Right renal cortex interstitium (tissue), 3 donors: ENCODE measurements at regions not wholly inside any gene's neighbourhood (a gene's known extent, or its start where the extent isn't known, plus 50 kb on each side); places are given as distances from the start of the nearest gene placed in this dataset.
"Not testable (repeated sequence)": the region's sequence is repeated elsewhere in the genome, so short reads cannot be mapped to it uniquely, and the experiment has no call there.

Source experiments
- DNase-seq, 3 donors: peaks; one replicate each; pipeline ENCODE4 v3.0.0-alpha.2; 2013; ENCODE audit warnings: low read depth in 3 of 3, low spot score in 2 of 3

DNA sequence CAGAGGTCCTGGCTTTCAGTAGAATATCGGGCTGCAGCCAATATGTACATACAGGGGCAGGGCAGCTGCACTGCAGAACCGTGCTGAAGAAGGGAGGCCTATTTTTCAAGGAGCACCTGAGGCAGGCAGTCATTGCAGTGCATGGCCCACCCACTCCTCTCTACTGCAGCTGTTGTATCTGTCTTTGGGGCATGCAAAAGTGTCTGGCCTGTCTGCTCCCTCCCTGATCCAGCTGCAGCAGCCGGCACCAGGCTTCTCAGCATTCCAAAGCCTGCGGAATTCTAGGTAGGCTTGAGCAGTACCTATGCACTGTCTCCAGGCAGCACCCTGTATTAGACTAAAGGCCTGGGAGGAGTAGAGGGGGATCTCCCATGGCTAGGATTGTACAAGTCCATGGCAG, 415.2 kb upstream of the MAGEB16 start:
- no peak for DNase-seq

DNA sequence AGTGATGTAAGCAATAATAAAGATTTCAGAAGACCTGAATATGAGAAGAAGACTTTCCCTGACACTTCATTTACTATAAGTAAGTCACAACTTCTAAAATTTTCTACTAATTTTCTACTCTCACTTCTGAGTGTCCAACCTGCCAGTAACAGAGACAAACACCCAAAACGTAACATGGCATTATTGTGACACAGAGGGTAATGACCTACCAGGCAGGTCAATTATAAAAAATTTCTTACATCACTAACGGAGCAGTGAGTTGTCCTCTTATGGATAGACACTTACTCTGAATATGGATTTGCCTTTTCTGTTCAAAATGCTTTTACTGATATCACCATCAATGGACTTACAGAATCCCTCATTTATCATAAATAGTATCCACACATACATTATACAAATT, 405.9 kb upstream of the MAGEB16 start:
- no peak for DNase-seq

DNA sequence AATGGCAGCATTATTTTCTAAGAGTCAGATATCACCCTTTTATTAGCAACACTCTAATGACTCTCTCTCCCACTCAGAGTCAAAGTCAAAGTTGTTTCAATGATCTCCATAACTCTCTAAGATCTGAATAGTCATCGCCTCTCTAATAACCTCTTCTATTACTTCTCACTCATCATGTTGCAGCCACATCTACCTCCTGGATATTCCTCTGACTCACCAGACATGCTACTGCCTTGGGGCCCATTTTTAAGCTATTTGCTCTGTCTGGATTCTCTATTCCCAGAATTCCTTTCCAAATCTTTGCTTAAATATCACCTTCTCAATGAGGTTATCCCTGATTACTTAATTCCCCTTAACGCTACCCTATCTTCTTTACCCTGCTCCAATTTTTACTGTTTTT, 391.8 kb upstream of the MAGEB16 start:
- DNase-seq = no peak

DNA sequence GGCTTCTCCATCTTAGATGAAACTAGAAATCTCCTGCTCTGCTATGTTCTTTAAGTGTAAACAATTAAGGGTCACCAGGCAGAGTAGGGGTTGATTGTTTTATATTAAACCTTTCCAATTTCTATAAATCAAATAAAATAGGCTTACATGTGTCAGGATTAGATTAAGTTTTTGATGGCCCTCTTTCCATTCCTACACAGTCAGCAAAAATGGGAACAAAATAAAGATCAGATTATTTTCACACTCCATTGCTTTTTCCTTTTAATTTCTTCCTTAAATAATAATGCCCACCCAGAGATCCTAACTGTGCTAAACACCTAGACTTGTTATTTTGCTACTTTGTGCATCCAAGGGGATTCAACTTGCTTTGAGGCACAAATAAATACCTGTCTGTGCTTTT, 381.4 kb upstream of the MAGEB16 start:
- DNase-seq = no peak

DNA sequence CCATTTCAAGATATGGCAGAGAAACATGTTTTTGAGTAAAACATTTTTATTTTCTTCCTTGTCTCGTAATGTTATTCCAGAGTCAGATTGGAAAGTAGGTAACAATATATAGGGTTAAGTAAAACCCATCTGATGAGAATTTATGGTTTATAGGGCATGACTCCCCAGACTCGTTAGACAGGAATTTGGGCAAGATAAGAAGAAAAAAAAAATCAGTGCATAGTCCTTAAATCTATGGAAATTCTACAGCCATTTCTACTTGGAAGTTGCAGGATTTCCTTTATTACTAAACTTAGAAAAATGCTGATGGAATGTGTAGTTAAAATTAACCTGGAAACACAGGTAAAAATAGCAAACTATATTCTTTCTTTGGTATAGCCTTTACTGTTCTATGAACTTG, 366.1 kb upstream of the MAGEB16 start:
- no peak for DNase-seq

DNA sequence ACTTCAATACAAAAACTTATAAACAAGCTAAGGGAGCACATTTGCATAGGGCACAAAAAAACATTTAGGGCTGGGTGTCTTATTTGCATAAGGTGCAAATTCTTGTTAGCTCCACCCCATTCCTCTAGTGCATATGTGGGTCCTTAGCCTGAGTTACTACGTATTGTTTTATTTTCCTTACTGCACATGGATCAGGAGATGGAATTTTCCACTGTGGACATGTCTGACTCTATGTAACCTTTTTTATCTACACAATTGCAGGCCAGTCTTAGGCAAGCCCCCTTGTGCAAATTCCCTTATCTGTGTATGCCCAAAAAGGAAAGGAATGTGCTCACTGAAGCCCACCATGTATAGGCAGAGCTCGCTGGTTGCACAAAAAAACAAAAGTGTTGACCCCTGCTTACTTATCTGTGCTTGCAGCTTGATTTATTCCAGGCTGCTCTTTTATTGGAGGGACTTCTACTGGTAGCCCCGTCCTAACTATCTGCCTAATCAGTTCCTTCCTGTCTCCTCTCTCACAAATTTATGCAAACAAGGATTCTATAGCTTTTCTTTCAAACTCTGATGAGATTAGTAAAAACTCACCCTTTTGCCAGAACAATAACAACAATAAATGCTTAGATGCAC, 359.0 kb upstream of the MAGEB16 start:
- no peak for DNase-seq

DNA sequence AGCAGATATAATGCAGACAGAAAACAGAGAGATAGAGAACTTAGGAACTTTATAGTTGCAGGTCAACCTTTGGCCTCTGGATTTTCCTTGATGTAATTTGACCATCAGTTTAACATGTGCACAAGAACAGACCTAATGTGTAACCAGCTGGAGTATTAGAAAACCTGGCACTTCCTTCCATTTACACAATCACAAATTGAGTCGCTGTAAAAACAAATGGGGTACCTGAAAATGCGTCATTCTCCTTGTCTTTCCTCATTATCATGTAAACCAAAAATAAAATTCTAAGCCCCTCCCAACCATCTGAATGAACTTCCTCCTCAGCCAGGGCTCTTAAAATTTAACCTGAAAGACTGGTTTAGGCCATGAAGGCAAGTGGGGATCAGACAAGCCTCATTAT, 358.4 kb upstream of the MAGEB16 start:
- DNase-seq = no peak

DNA sequence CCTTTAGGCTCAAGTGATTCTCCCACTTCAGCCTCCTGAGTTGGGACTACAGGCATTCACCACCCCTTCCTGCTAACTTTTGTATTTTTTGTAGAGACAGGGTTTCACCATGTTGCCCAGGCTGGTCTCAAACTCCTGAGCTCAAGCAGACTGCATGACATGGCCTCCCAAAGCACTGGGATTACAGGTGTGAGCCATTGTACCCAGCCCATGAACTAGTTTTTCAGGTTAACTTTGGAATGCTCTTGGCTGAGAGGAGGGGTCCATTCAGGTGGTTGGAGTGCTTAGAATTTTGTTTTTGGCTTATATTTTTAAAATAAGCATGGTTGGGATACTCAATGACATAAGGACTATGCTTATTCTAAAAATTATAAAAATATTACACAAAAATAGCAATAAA, 355.7 kb upstream of the MAGEB16 start:
- no peak for DNase-seq

DNA sequence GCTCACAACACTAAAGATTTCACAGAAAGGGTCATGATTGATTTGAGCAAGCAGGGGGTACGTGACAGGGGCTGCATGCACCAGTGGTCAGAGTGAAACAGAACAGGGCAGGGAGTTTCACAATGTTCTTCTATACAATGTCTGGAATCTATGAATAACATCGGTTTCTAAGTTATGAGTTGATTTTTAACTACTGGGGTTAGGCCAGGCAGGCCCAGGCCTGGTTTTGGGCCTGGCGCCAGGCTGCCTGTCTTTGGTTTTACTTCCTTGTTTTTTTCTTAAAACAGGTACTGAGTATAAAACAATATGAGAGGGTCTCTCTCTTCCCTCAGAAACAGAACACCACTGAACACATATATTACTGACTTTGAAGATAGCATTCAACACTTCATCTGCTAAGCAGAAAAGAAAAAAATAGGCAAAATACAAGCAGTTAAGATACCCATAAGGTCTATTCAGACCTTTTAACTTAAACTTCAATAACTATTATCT, 355.0 kb upstream of the MAGEB16 start:
- DNase-seq = not testable (repeated sequence)

DNA sequence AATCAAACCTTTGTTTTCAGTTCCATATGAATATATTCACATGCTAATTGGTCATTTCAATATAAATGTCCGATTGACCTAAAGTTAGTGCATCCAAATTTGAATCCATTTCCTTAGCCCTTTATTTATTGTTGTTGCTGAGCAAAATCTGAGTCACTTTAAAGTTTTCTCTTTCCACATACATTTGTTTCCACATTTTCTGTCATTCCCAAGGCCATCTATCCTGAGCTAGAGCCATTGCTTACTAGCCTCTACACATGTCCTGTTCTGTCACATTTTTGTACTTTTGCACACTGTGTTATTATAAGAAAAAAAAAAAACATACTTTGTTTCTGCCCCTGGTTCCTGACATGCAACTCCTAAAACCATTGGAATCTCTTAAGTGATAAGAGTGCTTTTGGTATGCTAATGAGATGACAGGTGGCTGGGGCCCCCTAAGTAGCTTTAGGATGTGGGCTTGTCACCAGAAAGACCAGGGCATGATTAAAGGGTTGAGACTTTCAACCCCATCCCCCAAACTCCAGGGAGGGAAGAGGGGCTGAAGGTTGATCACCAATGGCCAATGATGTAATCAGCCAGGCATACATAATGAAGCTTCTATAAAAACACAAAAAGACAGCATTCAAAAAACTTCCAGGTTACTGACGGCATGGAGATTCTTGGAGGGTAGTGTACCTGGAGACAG, 353.3 kb upstream of the MAGEB16 start:
- DNase-seq = no peak

DNA sequence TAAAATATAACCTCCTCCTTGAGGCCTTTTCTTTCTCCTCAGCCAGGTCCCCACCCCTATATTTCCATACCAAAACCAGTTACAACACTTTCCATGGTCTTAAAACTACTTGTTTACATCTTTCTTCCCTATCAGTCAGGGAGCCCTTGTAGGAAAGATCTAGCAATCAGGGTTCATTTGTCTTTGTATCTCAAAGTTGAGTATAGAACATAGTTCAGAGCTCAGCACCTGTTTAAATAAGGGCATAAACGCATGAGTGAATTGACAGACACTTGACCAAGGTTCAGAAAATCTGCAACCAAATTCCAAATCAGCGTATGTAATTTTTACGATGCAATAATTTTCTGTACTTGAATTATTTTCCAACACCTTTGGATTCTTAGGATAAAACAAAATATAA, 352.2 kb upstream of the MAGEB16 start:
- no peak for DNase-seq

DNA sequence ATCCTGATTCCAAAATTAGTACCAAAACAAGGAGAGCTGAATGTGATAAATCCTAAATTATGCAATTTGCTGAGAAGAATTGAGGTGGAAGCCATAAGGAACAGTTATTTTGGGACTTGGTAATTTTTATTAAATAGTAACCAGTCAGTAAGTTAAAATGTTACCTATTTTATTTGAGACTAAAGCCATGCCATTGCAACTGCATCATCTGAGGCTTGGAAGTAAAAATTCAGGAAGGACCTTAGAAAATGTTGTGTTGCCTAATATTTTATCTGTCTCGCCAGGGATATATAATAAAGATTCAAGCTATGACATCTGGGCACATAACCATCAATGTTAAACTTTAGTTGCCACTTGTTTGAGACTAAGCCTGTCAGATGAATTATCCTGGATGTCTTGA, 341.3 kb upstream of the MAGEB16 start:
- no peak for DNase-seq

DNA sequence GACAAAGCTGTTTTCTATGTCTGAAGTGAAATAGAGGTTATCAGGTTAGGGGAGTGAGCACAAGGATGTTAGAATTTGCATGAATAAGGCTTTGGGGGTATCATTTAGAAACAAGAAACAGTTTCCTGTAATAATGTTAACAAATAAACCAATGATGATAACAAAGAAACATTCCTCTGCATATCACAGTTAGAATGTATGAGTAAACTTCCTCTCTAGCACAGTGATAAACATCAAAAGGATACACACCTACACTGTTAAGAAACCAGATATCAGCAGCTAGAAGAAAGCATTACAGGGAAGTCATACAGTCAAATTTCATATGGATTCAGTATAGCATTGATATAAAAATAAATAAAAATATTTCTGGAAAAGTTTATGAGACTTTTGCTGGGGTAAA, 340.0 kb upstream of the MAGEB16 start:
- DNase-seq = no peak

DNA sequence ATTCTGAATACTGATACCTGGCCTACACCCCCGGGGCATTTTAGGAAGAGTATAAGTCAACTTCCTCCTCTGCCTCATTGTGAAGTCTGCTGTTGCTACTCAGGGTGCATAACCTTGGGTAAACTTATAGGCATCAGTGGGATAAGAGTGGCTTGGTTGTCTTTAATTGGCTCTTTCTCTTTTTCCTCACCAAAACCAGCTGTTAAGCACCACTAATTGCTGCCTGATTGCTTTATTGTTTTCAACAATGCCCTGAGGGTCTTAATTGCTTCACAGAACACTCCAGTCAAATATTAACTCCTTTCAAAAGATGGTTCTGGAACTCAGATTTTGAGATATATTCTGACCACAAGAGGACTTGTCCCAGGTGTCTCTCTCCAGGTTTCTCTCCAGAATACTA, 337.0 kb upstream of the MAGEB16 start:
- DNase-seq = no peak

DNA sequence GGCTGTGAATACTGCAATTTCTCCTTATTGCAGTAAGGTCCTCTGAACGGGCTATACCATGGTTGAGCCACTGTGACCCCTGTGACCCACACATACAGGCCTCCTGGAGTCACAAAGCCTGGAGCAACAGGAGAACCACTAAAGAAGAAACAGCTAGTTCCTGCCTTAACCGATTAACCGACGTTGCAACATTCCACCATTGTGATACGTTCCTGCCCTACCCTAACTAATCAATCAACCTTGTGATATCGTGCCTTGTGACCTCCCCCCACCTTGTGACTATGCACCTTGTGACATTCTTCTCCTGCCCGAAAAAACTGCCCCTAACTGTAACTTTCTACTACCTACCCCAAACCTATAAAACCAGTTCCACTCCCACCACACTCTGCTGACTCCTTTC, 301.5 kb upstream of the MAGEB16 start:
- not testable (repeated sequence) for DNase-seq

DNA sequence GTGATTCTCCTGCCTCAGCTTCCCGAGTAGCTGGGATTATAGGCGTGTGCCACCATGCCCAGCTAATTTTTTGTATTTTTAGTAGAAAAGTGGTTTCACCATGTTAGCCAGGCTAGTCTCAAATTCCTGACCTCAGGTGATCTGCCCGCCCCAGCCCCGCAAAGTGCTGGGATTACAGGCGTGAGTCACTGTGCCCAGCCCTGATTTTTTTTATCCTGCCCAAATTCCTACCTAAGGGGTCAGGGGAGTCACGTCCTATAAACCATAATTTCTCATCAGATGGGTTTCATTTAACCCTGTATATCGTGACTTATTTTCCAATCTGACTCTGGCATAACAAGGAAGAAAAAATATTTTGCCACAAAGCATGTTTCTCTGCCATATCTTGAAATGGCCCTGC, 300.7 kb upstream of the MAGEB16 start:
- not testable (repeated sequence) for DNase-seq

DNA sequence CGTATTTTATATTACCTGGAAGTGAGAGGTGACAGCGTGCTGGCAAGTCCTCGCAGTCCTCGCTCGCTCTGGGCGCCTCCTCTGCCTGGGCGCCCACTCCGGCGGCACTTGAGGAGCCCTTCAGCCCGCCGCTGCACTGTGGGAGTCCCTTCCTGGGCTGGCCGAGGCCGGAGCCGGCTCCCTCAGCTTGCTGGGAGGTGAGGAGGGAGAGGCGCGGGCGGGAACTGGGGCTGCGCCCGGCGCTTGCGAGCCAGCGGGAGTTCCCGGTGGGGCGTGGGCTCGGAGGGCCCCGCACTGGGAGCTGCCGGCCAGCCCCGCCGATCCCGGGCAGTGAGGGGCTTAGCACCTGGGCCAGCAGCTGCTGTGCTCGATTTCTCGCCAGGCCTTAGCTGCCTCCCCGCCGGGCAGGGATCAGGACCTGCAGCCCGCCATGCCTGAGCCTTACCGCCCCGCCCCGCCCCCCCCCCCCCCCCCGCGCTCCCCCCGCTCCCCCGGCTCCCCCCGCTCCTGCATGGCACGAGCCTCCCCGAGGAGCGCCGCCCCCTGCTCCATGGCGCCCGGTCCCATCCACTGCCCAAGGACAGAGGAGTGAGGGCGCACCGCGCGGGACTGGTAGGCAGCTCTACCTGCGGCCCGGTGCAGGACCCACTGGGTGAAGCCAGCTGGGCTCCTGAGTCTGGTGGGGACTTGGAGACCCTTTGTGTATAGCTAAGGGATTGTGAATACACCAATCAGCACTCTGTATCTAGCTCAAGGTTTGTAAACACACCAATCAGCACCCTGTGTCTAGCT, 298.9 kb upstream of the MAGEB16 start:
- DNase-seq = no peak

DNA sequence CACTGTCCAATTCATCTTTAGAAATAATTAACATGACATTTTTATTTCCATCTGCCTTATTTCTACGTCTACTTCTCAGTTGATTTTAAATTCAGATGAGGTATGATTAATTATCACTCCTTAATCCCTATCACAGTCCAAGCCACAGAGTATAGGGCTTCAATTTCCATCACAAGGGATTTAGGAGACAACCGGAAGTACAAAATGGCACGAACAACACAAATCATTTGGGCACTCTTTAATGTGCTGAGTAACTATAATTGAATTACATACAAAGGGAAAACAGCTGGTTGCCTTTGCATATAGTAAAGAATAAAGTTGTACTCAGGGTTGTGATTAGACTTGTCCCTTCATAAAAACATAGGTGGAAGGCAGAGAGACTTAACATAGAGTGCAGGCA, 290.4 kb upstream of the MAGEB16 start:
- DNase-seq = peak in 2 of 3 donors; percentile 3 to 7

DNA sequence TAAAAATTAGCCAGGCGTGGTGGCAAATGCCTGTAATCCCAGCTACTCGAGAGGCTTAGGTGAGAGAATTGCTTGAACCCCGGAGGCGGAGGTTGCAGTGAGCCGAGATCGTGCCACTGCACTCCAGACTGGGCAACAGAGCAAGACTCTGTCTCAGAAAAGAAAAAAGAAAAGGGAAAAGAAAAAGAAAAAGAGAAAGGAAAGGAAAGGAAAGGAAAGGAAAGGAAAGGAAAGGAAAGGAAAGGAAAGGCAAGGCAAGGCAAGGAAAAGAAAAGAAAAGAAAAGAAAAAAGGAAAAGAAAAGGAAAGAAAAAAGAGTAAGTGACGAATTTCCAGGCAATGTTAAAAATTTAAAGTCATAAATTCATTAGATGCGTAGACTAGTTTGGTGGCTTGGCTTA, 250.1 kb upstream of the MAGEB16 start:
- DNase-seq = not testable (repeated sequence)

DNA sequence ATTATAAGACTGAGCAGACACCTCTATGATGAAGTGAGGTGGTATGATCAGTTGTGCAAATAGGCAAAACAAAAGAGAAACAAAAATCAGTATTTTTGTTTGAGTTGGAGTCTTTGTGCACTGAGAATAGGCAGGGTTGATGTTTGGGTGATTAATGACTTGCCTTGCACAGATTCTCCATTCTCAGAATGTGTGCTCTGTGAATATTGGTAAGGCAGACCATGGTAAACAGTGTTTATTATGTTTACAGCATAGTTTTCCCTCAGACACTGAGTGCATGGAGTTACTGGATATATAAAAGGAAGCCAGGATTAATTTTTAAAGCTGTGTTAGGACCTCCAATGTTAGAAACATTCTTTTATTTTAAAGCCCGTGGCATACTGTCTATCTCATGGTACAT, 240.2 kb upstream of the MAGEB16 start:
- no peak for DNase-seq

DNA sequence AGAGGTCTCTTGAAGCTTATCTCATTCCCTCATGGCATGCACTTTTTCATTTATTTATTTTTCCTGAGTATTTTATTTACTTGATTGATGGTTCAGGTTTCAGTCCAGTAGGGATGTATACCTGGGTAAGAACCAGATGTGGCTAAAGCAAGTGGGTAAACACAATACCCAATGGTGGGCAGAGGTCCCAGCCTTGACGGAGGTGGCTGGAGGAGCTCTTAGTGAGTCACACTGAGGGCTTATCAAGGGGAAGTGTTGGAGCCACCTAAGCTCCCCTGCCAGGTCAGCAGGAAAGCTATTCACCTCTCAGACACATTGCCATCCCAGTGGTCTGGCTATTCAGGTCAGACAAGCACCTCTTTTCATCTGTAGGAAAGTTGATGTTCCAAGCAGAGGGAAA, 236.2 kb upstream of the MAGEB16 start:
- DNase-seq = no peak

DNA sequence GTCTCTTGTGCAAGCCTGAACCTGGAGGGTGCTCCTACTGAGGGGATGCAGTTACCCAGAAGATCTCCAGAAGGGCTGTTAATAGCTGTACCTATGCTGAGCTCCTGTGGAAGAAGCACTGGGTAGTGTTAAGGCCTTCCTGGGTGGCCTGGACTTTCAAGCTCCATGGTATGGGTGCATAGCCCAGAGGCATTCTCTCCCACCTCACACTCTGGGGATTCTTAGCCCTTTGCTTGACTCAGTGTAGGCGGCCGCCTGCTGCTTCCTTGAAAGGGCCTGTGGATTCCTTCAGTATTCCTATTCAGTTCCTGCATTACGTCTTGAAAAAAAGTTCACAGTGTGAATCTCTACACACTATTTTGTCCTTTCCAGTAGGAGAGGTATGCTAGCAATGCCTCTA, 235.7 kb upstream of the MAGEB16 start:
- DNase-seq = no peak
